Uterus (tissue), 2 donors: ENCODE measurements at regions not wholly inside any gene's neighbourhood (a gene's known extent, or its start where the extent isn't known, plus 50 kb on each side); places are given as distances from the start of the nearest gene placed in this dataset.

Experiments used
- CTCF ChIP-seq, 4 experiments: fragments of 200-600 bp in 2 of 4; fragments of 450-650 bp in 2 of 4; sonication (generic) in 2 of 4; IDR thresholded peaks; one replicate each; pipeline ENCODE4 v1.5.1; 2016 to 2019; ENCODE audit warnings: antibody characterized with exemption in 4 of 4, mild to moderate bottlenecking in 2 of 4, moderate library complexity in 1 of 4
- POLR2A ChIP-seq, 2 donors: fragments of 450-650 bp; IDR thresholded peaks; one replicate each; pipeline ENCODE4 v1.6.1; 2016; ENCODE audit warnings: antibody characterized with exemption in 2 of 2, mild to moderate bottlenecking in 1 of 2, moderate library complexity in 1 of 2

DNA sequence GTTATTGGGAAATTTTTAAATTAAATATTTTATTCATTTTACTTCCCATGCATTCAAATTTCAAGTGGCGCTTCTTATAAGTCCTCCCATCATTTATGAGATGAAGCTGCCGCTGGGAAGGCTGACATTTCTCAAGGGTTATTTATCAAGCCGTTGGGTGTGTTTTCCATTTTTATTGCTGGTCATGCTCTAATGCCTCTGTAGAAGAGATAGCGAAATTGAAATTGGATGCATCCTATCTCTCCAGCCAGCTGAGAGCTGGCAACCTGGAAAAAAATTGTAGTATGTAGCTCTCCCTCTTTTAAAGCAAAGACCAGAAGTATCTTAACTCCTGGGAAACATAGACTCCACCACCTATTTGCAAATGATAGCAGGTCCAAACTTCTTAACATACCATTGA lies 135.9 kb downstream of the C6orf118 start:
- TF ChIP-seq CTCF (IDR thresholded peaks at IDR 0.05): no peak
- TF ChIP-seq POLR2A (IDR thresholded peaks at IDR 0.05): no peak
